ENCODE measurements at regions not wholly inside any gene's neighbourhood (a gene's known extent, or its start where the extent isn't known, plus 50 kb on each side); places are given as distances from the start of the nearest gene placed in this dataset.

GRCh38 chr17:51491416-51491815 is 231.1 kb downstream of the UTP18 start:
- TF ChIP-seq CTCF (IDR thresholded peaks at IDR 0.05) (no peak), POLR2A (IDR thresholded peaks at IDR 0.05) (no peak)
